ENCODE measurements at regions not wholly inside any gene's neighbourhood (a gene's known extent, or its start where the extent isn't known, plus 50 kb on each side); places are given as distances from the start of the nearest gene placed in this dataset.

- TF ChIP-seq, protein P1, sequence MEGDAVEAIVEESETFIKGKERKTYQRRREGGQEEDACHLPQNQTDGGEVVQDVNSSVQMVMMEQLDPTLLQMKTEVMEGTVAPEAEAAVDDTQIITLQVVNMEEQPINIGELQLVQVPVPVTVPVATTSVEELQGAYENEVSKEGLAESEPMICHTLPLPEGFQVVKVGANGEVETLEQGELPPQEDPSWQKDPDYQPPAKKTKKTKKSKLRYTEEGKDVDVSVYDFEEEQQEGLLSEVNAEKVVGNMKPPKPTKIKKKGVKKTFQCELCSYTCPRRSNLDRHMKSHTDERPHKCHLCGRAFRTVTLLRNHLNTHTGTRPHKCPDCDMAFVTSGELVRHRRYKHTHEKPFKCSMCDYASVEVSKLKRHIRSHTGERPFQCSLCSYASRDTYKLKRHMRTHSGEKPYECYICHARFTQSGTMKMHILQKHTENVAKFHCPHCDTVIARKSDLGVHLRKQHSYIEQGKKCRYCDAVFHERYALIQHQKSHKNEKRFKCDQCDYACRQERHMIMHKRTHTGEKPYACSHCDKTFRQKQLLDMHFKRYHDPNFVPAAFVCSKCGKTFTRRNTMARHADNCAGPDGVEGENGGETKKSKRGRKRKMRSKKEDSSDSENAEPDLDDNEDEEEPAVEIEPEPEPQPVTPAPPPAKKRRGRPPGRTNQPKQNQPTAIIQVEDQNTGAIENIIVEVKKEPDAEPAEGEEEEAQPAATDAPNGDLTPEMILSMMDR (IDR thresholded peaks at IDR 0.05; ENCODE audit: borderline replicate concordance, extremely low read depth, low read length, poor library complexity, severe bottlenecking): no peak
- TF ChIP-seq EZH2 (IDR thresholded peaks at IDR 0.05; ENCODE audit: borderline replicate concordance, low read depth, low read length, severe bottlenecking): no peak
Measured at GRCh38 chr2:82391386-82391785, 2067.7 kb downstream of the SUCLG1 start.
